HG02840 (cell line): ENCODE measurements at regions not wholly inside any gene's neighbourhood (a gene's known extent, or its start where the extent isn't known, plus 50 kb on each side); places are given as distances from the start of the nearest gene placed in this dataset.

Experiments used
- ATAC-seq: cut with Tn5 transposase; IDR thresholded peaks from one replicate; pipeline ENCODE4 v1.9.1; 2021; ENCODE audit warnings: mild to moderate bottlenecking, moderate library complexity, moderate number of reproducible peaks; ENCODE audit not compliant: unreplicated experiment, low FRiP score

DNA sequence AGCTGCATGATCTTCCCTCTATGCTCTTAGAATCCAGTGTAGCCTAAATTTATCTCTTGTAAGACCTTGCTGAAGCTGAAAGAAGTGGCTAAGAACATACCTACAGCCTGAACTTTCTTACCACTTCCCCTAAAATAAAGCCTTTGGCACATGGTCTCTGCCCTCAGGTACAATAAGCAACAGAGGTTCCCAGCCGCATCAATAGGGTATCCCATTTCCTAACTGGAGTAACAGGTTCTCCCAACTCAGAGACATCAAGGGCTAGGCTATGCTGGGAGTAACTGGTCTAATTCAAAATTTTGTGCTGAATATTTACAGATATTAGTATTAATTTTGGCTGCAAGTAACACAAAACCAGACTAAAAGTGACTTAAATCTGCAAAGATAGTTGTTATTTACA is 335.8 kb upstream of the TRPC7 start:
- ATAC-seq, result no peak

GRCh38 chr5:136699651-136700050 is 334.3 kb upstream of the TRPC7 start:
- ATAC-seq, result no peak

DNA sequence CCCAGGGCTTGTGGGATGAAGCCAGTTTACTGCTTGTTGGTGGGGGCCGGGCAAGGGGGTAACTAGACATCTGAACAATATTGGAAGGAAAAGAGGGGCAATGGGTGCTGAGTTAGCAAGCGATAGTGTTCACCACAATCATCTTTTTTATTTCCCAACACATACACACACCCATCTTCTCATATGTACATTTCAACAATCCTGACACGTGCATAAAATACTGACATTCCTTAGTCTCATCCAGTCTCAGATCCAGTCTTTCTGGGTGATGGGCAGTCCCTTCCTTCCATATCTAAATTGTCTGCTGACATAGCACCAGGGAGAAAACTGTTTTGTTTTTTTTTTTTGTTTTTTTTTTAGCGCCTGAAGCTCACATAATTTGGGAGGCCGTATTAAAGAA is 333.6 kb upstream of the TRPC7 start:
- no peak for ATAC-seq

- ATAC-seq, result no peak
Observed at GRCh38 chr5:136694258-136694657, 328.9 kb upstream of the TRPC7 start.

DNA sequence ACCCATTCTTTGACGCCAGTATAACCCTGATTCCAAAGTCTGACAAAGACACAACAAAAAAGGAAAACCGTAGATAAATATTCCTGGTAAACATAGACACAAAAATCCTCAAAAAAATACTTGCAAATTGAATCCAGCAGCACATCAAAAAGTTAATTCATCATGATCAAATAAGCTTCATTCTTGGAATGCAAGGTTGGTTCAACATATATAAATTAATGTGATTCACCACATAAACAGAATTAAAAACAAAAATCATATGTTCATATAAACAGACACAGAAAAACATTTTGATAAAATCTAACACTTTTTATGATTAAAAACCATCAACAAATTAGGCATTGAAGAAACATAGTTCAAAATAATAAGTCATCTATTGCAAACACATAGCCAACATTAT is 324.2 kb upstream of the TRPC7 start:
- ATAC-seq, result no peak

- ATAC-seq, result no peak
Observed at GRCh38 chr5:136686192-136686872, 321.0 kb upstream of the TRPC7 start.

- no peak for ATAC-seq
Observed at GRCh38 chr5:136682986-136683385, 317.6 kb upstream of the TRPC7 start.

- no peak for ATAC-seq
Observed at GRCh38 chr5:136679233-136679632, 313.9 kb upstream of the TRPC7 start.

DNA sequence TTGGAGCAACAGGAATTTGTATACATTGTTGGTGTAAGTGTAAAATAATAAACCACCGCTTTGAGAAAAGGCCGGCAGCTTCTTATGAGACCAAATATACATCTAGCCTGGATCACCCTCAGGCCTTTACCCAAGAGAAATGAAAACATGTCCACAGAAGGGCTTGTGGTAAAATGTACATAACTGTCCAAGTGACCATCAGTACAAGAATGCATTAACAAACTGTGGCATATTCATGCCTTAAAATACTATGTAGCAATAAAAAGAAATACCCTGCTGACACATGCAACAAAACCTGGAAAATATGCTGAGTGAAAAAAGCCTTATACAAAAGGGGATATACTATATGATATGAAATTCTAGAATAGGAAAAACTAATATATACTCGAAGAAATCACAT is 311.9 kb upstream of the TRPC7 start:
- ATAC-seq, result no peak

DNA sequence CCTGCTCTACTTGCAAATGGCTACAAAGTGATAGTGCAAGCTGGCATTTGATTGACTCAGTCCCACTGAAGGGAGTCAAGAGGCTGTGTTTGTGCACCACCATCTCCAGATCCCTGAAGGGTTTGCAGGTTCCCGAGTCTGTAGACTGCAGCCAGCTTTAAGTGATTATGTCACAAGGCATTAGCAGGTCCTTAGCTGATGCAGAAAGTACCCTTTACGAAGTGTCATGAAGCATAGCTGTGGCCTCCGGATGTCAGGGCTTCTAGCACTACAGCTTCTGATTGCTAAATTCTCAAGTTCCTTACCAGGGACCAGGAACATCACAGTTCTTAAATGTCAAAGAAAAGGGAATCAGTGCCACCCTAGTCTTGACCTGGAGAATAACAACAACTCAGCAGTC is 311.3 kb upstream of the TRPC7 start:
- no peak for ATAC-seq

- no peak for ATAC-seq
Observed at GRCh38 chr5:136675769-136676168, 310.4 kb upstream of the TRPC7 start.

GRCh38 chr5:136674178-136674577 is 308.8 kb upstream of the TRPC7 start:
- ATAC-seq, result no peak

- no peak for ATAC-seq
Observed at GRCh38 chr5:136667789-136668188, 302.4 kb upstream of the TRPC7 start.

- no peak for ATAC-seq
Observed at GRCh38 chr5:136666970-136667620, 301.8 kb upstream of the TRPC7 start.

- no peak for ATAC-seq
Observed at GRCh38 chr5:136665331-136665730, 300.0 kb upstream of the TRPC7 start.

DNA sequence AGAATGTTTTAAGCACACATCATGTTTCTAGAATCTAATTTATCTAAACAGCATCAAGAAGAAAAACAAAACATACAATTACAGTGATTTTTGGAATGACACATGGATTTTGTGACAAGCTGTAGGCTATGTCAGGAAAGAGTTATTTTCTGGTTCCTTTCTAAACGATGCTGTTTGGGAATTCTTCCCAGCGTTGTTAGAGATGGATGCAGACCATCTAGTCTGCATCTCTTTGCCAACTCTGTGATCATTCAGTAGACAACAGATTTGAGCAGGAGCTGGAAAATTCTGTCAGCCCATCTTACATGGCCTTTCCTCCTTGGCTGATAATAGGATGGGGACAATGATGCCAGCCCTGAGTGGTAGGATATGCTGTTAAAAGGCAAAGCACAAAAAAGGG is 295.7 kb upstream of the TRPC7 start:
- ATAC-seq, result no peak

DNA sequence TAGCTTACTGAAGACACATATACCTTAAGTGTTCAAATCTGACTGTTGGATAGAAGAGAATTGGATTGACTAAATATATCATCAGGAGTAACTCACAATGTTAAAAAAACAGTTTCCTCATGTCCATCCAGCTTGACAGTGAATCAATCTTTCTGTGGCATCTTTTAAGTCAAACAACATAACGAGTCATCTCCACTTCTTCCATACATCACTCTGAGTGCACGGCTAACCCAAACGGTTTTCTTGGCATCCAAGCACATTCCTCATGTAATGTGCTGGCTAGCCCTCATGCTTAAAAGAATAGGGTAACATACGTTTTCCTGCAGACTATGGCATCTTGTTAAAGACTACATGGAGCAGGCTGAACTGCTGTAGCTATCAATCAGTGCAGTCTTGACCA is 291.5 kb upstream of the TRPC7 start:
- ATAC-seq, result no peak

- no peak for ATAC-seq
Observed at GRCh38 chr5:136655468-136655867, 290.1 kb upstream of the TRPC7 start.

- no peak for ATAC-seq
Observed at GRCh38 chr5:136646915-136647314, 281.6 kb upstream of the TRPC7 start.

DNA sequence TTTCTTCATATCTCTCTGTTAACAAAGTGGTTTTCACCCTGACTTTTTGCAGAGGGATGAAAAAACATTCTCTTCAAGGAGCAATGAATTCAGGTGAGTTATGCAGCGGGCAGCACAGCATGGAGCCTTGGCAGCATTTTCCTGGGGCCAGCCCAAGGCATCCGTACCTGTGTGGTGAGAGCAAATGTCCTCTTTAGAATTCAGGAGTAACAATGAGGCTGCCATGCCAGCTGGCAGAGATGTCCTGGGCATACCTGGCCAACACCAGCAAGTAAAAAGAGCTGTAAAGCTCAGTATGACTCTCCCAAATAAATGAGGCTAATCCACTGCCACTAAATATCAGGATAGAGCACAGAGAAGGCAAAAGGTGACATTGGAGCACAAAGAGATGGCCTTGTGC is 277.6 kb upstream of the TRPC7 start:
- ATAC-seq, result no peak

DNA sequence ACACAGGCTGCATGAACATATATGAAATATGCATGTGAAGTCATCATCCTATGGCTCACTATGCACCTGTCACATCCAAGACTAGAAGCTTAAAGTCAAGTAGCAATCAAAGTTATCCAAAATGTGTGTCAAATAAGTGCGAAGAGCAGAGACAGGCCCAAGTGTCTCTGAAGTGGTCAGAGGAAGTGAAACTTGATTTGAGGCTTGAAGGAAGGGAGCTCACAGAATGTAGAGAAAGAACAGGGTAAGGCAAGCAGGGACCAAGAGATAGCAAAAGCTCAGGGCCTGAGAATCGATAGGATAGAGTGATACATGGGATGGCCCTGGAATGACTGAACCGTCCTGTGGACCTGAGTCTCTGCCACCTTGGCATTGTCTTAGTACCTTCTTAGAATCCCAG is 274.3 kb upstream of the TRPC7 start:
- no peak for ATAC-seq

- no peak for ATAC-seq
Observed at GRCh38 chr5:136638084-136638483, 272.7 kb upstream of the TRPC7 start.
